ENCODE measurements at regions not wholly inside any gene's neighbourhood (a gene's known extent, or its start where the extent isn't known, plus 50 kb on each side); places are given as distances from the start of the nearest gene placed in this dataset.

DNA sequence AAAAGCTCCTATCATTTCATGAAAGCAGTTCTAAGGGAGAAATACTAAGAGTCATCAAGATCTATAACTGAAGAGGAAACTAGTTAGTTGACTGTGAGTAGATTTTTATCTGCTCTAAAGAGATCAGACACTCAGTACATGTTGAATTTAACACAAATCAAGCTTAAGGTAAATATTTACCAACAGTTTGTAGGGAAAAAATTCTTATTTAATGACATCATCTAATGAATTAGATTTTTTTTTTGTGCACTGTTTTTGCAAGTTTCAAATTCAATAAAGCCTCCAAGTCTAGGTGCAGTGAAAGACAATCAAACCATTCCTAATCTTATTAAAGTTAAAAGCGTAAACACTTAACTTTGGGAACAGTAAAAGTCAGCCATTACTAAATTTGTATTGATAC, 93.0 kb upstream of the PRKD1 start:
- TF ChIP-seq YY1 (IDR thresholded peaks at IDR 0.05; ENCODE audit: insufficient read depth, insufficient read length) (no peak), ZNF274 (IDR thresholded peaks at IDR 0.05; ENCODE audit: low read depth, low read length) (no peak)

Data from NT2/D1 (cell line).